SK-N-MC (cell line): ENCODE measurements at regions not wholly inside any gene's neighbourhood (a gene's known extent, or its start where the extent isn't known, plus 50 kb on each side); places are given as distances from the start of the nearest gene placed in this dataset.

Experiments
- EZH2 ChIP-seq: fragments of 200-600 bp; sonication (generic); IDR thresholded peaks from one replicate; pipeline ENCODE4 v1.6.1; 2017; ENCODE audit warnings: antibody characterized with exemption
- POLR2AphosphoS5 ChIP-seq: IDR thresholded peaks from 2 replicates; pipeline ENCODE4 v1.6.1; 2012; ENCODE audit warnings: mild to moderate bottlenecking, low read depth, low read length, borderline replicate concordance

DNA sequence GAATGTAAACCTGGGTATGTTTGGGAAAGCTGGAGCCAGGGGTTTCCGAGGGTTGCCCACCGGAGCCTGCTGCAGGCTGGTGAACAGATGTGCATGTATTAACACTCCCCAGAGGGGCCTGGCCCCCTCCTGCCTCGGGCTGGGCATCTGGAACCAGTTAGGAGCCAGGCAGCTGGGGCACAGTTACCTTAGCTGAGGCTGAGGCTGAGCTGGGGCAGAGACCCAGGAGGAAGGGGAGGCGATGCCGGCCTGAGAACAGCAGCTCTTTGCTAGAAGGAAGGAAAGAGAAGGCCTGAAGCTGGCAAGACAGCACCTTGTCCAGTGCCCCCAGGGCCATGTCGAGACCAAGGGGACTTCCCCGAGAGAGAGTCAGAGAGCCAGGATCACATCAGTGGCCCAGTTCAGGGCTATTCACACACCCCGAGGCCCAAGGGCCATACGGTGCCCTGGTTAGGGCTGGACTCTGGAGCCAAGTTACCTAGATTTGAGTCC is 65.8 kb downstream of the RMI2 start:
- no peak; the same call in 1 of the 2 replicates for TF ChIP-seq POLR2AphosphoS5
- no peak for TF ChIP-seq EZH2
